ENCODE measurements at regions not wholly inside any gene's neighbourhood (a gene's known extent, or its start where the extent isn't known, plus 50 kb on each side); places are given as distances from the start of the nearest gene placed in this dataset.

- TF ChIP-seq CTCF (conservative IDR thresholded peaks at IDR 0.05 in 1 of 2, IDR thresholded peaks at IDR 0.05 in 1 of 2; ENCODE audit: low read depth in 1 of 2, low read length in 2 of 2) (no peak), EZH2 (IDR thresholded peaks at IDR 0.05; ENCODE audit: low read length, missing control alignments) (no peak)
These were observed 1076.7 kb downstream of the NR2F1-AS1 start for GRCh38 chr5:92504346-92504745.

All from fibroblast of lung (primary cell).